GM19463 (cell line): ENCODE measurements at regions not wholly inside any gene's neighbourhood (a gene's known extent, or its start where the extent isn't known, plus 50 kb on each side); places are given as distances from the start of the nearest gene placed in this dataset.
"Not testable (repeated sequence)": the region's sequence is repeated elsewhere in the genome, so short reads cannot be mapped to it uniquely, and the experiment has no call there.

Source experiments
- ATAC-seq: cut with Tn5 transposase; IDR thresholded peaks from one replicate; pipeline ENCODE4 v1.9.1; 2021; ENCODE audit warnings: mild to moderate bottlenecking, moderate library complexity; ENCODE audit not compliant: unreplicated experiment

DNA sequence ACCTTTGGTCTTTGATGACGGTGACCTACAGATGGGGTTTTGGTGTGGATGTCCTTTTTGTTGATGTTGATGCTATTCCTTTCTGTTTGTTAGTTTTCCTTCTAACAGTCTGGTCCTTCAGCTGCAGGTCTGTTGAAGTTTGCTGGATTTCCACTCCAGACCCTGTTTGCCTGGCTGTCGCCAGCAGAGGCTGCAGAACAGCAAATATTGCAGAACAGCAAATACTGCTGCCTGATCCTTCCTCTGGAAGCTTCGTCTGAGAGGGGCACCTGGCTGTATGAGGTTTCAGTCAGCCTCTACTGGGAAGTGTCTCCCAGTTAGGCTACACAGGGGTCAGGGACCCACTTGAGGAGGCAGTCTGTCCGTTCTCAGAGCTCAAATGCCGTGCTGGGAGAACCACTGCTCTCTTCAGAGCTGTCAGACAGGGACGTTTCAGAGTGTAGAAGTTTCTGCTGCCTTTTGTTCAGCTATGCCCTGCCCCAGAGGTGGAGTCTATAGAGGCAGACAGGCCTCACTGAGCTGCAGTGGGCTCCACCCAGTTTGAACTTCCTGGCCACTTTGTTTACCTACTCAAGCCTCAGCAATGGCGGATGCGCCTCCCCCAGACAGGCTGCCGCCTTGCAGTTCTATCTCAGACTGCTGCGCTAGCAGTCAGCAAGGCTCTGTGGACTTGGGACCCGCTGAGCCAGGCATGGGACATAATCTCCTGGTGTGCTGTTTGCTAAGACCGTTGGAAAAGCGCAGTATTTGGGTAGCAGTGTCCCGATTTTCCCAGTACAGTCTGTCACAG, 156.4 kb upstream of the NR3C2 start:
- ATAC-seq = not testable (repeated sequence)

DNA sequence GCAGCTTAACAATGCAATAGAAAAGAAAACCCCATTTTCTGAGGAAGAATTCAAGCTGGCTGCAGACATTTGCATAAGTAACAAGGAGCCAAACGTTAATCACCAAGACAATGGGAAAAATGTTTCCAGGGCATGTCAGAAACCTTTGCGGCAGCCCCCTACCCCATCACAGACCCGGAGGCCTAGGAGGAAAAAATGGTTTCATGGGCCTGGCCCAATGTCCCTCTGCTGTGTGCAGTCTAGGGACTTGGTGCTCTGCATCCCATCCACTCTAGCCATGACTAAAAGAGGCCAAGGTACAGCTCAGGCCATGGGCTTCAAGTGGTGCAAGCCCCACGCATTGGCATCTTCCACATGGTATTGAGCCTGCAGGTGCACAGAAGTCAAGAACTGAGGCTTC, 147.0 kb upstream of the NR3C2 start:
- no peak for ATAC-seq

DNA sequence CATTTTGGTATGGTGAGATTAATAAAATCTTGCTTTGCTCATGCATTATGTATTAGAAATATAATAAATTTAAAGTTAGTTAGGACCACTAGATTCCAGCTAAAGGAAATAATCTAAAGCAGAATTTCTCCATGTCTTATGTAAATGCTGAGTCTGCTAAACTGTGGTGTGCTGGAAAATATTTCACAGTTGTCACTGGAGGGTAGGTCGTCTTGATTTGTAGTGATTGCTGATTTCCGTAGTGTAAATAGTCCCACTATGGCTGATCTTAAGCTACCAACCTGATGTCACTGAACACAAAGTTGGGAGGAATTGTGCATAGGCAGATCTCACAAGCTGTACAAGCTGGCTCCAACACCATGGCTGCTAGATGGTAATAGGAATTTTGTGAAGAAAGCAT, 133.4 kb upstream of the NR3C2 start:
- ATAC-seq = no peak

DNA sequence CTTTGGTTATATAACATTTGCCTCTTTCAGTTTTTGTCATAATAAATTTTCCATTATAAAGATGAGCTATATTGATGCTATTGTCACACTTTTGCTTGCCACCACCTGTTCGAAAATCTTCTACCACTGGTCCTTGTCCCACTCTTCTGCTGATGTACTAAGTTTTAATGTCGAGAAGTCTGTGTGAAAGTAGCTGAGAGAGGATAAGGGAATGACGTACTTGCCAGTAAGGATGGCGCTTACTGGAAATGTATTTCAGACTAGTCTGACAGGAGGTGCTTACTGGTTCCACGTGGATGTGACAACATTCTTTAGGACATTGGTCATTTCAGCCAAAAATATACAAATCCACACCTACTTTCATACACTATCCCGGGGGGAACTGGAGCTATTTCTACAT, 132.7 kb upstream of the NR3C2 start:
- no peak for ATAC-seq

DNA sequence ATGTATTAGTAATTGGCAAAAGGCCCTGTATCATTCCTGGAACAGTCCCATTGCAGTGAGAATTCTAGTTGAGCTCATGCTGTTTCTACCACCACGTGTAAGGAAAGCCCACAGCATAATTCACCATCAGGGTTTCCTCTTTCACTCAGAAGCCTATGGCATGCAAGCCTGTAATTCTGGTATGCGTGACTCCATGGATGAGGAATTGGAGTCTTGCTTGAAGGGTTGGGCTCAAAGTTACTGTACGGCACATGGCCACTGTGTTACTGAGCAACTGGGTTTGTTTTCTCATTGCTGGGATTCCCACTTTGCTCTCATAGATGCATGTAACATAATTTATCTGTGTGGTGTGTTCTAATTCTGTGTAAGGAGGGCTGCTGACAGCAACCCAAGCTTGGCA, 132.3 kb upstream of the NR3C2 start:
- no peak for ATAC-seq

DNA sequence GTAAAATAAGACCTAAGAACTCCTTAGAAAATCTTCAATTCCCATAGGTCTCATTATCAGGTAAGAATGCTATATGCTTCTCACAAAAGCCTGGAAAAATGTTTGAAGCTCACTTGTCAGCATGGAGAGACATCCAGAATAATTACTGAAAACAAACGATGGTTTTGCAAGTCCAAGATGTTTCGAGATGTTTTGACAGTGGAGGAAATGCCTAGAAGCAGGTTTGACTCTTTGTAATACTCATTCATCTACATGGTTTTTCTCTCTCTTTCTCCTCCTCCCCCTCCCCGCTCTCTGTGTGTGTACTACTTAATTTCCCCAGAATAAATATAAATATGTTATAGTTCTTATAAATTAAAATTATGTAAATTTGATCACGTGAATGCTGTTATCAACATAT, 131.9 kb upstream of the NR3C2 start:
- no peak for ATAC-seq

DNA sequence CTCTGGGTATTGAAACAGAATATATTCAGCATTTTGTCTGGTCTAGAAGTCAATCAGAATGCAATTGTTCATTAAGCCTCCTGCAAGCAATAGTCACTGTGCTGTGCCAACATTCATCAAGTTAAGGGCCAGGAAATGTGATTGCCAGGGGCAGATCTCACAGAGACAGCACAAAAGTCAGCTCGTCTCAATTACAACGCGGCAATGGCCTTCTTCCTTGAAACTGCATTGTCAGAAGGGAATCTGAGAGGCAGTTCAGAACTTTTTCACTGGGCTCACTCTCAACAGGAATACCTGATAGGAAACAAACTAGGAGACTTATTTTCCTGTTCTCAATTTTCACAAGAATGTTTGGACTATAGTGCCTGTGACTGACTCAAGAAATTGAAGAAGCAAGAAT, 131.1 kb upstream of the NR3C2 start:
- ATAC-seq = no peak

DNA sequence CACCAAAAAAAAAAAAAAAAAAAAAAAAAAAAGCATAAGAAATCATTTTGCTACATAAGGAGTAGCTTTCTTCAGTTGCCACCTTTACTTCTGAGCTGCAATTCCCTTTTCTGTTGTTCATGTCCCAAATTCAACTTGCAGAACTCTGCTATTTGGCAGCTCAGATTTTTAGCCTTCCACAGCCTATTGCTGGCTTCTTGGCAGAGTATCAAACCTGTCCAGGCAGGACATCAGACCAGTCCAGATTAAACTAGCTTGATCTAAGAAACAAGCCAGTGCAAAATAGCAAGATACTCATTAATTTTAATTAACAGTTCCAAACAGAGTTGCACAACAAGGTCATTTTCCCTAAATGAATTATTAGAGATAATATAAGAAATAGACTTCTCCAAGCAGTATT, 123.6 kb upstream of the NR3C2 start:
- no peak for ATAC-seq

DNA sequence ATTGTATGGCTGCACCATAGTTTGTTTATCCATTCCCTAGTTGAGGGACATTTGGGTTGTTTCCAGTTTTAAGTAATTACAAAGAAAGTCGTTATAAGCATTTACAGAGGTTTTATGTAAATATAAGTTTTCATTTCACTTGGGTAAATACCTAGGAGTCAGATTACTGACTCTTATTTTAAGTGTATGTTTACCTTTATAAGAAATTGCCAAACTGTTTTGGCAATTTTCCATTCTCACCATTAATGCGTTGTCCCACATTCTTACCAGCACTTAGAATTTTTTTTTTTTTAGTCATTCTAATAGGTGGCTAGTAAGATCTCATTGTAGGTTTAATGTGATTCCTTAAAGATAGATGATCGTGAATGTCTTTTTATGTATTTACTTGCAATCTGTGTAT, 121.5 kb upstream of the NR3C2 start:
- ATAC-seq = no peak

DNA sequence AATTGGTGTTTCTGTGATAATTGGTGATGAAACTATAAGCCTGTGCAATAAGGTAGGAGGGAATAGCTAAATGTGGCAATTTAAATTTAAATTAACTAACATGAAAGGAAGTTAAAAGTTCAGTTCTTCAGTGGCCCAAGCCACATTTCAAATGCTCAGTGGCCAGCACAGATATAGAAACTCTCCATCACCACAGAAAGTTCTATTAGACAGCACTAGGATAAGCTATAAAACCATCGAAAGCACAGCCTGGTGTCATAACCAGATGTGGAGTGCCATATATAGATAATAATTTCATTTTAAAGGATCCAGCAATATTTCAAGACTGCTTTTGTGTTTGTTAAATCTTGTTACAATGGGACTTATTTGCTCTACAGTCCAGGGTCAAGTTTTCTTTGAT, 119.3 kb upstream of the NR3C2 start:
- ATAC-seq = no peak

DNA sequence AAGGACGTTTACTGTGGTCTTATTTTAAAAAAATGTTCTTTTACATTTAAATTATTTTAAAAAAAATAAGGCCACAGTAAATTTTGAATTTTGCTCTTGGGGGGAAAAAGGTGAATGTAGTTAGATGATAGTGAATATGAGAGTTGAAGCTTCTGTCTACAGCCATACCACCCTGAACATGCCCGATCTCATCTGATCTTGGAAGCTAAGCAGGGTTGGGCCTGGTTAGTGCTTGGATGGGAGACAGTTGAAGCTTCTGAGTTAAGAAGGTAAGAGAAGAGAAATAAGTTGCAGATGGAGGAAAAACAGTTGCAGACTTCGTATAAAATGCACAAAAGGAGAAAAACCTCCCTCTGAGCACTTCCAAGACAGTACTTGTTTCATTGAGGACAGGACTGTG, 115.6 kb upstream of the NR3C2 start:
- no peak for ATAC-seq

DNA sequence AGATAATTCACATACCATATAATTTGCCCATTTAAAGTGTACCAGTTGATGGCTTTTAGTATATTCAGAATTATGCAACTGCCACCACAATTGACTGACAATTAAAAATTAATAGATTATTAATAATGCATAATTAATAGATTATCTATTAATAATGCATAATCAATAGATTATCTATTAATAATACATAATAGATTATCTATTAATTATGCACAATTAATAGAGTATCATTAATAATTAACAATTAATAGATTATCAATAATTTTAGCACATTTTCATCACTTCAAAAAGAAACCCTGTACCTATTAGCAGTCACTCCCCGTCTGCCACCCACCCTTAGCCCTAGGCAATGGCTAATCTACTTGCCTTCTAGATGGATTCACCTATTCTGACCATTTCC, 108.6 kb upstream of the NR3C2 start:
- ATAC-seq = no peak

DNA sequence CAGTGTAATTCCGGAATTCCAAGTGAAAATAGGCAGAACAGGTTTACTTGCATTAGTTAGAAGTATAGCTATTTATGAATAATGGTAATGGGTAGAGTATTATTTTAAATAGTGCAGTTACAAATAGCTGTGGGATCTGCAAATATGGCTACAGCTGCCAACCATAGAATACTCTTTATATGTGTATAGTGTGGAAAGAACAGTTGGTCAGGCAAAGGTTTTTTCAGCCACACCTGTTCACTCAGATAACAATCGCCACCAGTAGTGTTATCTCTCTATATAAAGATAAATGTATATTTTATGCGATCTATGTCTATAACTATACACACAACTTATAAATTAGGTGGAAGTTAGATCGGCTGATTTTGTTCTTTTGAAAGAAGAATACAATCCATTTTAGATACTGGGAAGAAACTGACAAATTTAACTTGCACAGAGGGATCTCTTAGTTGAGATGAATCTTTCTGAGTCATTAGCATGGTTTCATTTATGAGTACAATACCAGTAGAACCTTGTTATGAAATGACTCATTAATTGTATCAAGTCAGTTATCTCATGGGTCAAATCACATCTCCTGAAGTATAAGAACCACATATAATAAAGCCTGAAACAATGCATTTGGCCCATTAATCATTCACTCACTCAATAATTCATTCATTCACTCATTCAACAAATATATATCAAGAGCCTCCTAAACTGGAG, 100.9 kb upstream of the NR3C2 start:
- ATAC-seq = no peak

DNA sequence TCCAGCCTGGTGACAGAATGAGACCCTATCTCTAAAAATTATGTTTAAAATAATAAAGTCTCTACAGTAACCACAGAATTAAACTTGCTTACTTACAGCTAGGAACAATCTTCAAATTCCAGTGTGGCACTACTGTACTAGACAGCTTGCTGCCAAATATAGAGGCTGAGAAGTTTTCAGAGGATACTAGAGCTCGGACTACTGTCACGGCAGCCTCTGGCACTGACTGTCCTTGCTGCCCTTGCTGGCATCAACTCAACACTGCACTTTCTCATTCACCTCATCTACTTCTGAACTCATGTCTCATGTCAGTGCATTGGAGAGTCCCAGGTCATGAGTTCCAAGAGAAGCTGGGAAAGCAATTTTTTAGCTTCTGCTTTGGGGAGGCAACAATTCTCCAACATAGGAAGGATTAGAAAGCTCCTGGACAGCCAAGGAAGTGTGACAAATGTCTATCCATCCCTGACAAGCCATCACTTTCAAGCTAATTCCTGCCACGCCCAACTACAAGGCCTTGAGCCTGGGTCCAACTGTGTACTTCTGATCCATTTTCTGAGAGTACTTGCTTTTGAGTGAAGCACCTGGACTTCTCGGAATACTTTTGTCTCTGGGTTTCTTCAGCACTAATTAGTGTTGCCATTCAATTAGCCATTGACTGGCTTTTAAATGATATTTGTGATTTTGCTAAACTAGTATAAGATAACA, 98.6 kb upstream of the NR3C2 start:
- no peak for ATAC-seq

DNA sequence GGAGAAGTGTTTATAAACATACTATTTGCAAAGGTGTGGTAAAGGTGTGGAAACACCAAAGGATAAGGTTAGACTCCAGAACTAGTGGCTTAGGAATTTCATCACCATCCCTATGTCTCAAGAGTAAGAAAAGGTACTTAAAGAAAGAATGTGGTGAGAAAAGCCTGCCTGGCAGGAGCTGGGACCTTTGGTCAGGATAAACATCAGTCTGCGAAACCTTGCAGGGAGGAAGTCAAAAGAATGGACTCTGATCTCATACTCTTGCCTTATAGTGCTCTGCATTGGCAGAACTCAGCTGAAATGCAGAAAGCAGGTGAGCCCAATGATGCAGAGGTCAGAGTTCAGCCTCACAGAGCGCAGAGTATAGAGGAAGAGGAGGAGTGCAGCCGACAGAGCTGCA, 97.2 kb upstream of the NR3C2 start:
- ATAC-seq = no peak

DNA sequence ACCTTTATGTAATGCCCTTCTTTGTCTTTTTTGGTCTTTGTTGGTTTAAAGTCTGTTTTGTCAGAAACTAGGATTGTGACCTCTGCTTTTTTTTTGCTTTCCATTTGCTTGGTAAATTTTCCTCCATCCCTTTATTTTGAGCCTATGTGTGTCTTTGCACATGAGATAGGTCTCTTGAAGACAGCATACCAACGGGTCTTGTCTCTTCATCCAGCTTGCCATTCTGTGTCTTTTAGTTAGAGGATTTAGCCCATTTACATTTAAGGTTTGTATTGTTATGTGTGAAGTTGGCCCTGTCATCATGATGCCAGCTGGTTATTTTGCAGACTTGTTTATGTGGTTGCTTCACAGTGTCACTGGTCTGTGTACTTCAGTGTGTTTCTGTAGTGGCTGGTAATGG, 91.6 kb upstream of the NR3C2 start:
- not testable (repeated sequence) for ATAC-seq

DNA sequence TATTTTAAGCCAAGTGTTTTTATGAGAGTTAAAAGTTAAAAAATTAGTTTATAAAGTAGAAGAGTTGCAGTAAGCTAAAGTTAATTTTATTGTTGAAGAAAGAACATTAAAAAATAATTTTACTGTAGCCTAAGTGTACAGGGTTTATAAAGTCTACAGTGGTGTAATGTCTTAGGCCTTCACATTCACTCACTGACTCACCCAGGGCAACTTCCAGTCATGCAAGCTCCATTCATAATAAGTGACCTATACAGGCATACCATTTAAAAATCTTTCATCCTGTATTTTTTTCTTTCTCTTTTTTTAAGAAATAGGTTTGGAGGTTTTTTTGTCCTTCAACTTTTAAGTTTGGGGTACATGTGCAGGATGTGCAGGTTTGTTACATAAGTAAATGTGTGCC, 87.9 kb upstream of the NR3C2 start:
- no peak for ATAC-seq

DNA sequence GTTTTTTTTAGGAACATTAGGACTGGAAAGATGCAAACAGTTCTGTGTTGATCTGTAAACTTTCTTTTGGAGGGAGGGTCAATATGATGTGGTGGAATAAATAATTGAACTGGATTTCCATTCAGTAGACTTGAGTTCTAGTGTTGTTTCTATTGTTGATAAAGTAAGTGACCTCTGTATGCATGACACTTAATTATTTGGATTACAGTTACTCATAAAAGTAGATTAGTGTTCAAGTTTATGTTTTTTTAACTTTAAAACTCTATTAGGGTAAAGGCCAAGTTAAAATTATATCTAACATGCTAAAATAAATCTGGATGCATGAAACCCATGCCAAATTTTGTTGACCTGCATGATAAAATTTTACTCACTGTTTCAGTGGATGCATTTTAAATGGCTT, 85.4 kb upstream of the NR3C2 start:
- ATAC-seq = no peak

DNA sequence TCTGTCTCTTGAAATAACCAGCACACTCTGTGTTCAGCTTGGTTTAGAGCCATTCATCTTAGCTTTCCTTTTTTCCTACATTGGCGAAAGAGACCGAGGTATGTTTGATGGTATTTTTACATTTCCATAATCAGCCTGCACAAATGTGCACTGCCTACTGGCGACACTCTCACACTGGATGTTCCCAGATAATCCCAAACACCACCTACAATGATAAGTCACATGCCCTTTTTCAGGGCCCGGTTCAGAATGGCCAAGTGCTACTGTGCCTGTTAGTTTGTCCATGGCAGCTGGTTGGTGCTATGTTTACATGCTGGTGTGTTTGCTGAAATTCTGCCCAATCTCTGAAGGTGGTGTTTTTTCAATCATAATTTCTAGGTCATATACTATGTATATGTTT, 80.8 kb upstream of the NR3C2 start:
- ATAC-seq = no peak

DNA sequence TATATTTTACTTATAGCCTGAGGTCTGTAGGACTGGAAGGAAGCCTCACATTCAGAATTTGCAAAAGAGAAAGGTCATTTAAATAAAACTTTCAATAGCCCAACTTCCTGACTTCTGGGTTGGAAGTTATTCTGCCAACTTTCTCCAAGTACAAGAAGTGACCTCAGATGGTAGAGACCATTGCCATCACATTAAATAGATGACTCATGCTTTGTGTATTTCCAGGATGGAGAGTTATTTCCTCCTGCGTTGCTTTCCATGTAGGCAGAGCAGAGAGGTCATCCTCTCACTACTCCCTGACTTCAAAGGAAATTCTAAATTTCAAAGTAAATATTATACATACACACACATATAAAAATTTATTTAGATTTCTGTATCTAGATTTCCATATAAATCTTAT, 73.0 kb upstream of the NR3C2 start:
- no peak for ATAC-seq

DNA sequence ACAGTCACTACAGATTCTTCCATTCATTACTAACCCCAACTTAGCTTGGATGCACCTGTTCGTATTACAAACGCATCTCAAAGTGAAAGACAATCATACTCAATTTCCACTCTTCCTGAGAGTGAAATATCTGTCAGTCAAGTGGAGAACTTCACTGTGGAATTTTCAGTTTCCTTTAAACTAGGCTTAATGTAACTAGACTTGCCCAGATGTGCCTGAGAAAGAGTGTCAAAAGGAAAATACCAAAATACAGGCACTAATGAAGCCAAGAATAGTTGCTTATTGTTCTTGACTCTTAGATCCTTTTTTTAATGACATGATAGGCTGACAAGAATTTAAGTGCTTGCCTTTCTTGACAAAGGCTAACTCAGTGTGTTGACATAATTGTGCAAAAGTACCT, 72.4 kb upstream of the NR3C2 start:
- no peak for ATAC-seq

DNA sequence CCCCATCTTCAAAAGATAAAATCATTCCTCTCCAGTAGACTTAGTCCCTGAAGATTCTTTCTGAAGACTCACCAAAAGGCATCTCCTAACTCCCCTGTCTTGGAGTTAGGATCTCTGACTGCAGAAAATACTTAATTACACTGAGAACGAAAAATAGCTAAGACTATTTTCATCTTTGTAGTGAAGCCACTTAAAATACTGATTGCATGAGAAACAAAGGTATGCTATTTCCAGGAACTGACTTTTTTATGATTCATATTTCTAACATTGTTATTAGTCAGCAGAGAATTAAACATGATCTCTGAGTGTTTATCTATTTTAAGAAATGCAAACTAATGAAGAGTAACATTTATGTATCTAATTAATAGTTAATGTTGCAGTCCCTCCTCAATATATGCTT, 71.8 kb upstream of the NR3C2 start:
- ATAC-seq = no peak
